GDM1 (cell line): ENCODE measurements at regions not wholly inside any gene's neighbourhood (a gene's known extent, or its start where the extent isn't known, plus 50 kb on each side); places are given as distances from the start of the nearest gene placed in this dataset.
"Not testable (repeated sequence)": the region's sequence is repeated elsewhere in the genome, so short reads cannot be mapped to it uniquely, and the experiment has no call there.

Experiments used
- DNase-seq: peaks from one replicate; lab custom pipeline; 2025; lab: John Stamatoyannopoulos, UW

GRCh38 chr20:52049001-52049731 is 142.4 kb downstream of the ZFP64 start:
- no peak for DNase-seq

- no peak for DNase-seq
These were observed 143.5 kb downstream of the ZFP64 start for GRCh38 chr20:52047811-52048764.

GRCh38 chr20:52041966-52042365 is 149.6 kb downstream of the ZFP64 start:
- no peak for DNase-seq

- DNase-seq = no peak
These were observed 151.8 kb downstream of the ZFP64 start for GRCh38 chr20:52039790-52040189.

GRCh38 chr20:52038632-52039031 is 152.9 kb downstream of the ZFP64 start:
- DNase-seq = not testable (repeated sequence)

GRCh38 chr20:52037370-52037769 is 154.2 kb downstream of the ZFP64 start:
- DNase-seq = no peak

GRCh38 chr20:52035977-52036376 is 155.6 kb downstream of the ZFP64 start:
- DNase-seq = no peak

GRCh38 chr20:52035498-52035897 is 156.1 kb downstream of the ZFP64 start:
- no peak for DNase-seq

GRCh38 chr20:52034581-52034980 is 157.0 kb downstream of the ZFP64 start:
- no peak for DNase-seq

- DNase-seq = no peak
These were observed 158.3 kb downstream of the ZFP64 start for GRCh38 chr20:52033313-52033712.

- DNase-seq = not testable (repeated sequence)
These were observed 159.3 kb downstream of the ZFP64 start for GRCh38 chr20:52032304-52032683.

- no peak for DNase-seq
These were observed 159.8 kb downstream of the ZFP64 start for GRCh38 chr20:52031563-52032303.

- no peak for DNase-seq
These were observed 160.4 kb downstream of the ZFP64 start for GRCh38 chr20:52031206-52031562.

- DNase-seq = not testable (repeated sequence)
These were observed 162.4 kb downstream of the ZFP64 start for GRCh38 chr20:52029129-52029528.

GRCh38 chr20:52025938-52026337 is 165.6 kb downstream of the ZFP64 start:
- DNase-seq = no peak

GRCh38 chr20:52019313-52019712 is 172.3 kb downstream of the ZFP64 start:
- no peak for DNase-seq

- no peak for DNase-seq
These were observed 173.8 kb downstream of the ZFP64 start for GRCh38 chr20:52017669-52018317.

- DNase-seq = no peak
These were observed 175.6 kb downstream of the ZFP64 start for GRCh38 chr20:52016022-52016421.

GRCh38 chr20:52015155-52015554 is 176.4 kb downstream of the ZFP64 start:
- DNase-seq = no peak

- DNase-seq = no peak
These were observed 179.5 kb downstream of the ZFP64 start for GRCh38 chr20:52012079-52012478.

GRCh38 chr20:52011093-52011492 is 180.5 kb downstream of the ZFP64 start:
- no peak for DNase-seq

- DNase-seq = no peak
These were observed 181.0 kb downstream of the ZFP64 start for GRCh38 chr20:52010541-52010940.
